Activated effector memory CD4-positive, alpha-beta T cell treated with anti-CD3 and anti-CD28 coated beads, Interleukin-2, amount 50 U/mL, for 16 hours (primary cell): ENCODE measurements at regions not wholly inside any gene's neighbourhood (a gene's known extent, or its start where the extent isn't known, plus 50 kb on each side); places are given as distances from the start of the nearest gene placed in this dataset.

ENCODE experiments used
- DNase-seq: peaks from one replicate; pipeline ENCODE4 v3.0.0-alpha.2; 2020

- no peak for DNase-seq
Observed at GRCh38 chr14:48546996-48547395, 871.6 kb upstream of the MDGA2 start.

GRCh38 chr14:48537600-48537999, 862.2 kb upstream of the MDGA2 start:
- DNase-seq = no peak

GRCh38 chr14:48536318-48536717, 860.9 kb upstream of the MDGA2 start:
- no peak for DNase-seq

GRCh38 chr14:48527832-48528231, 852.4 kb upstream of the MDGA2 start:
- DNase-seq = no peak

GRCh38 chr14:48526307-48526706, 850.9 kb upstream of the MDGA2 start:
- DNase-seq = no peak

GRCh38 chr14:48504921-48505320, 829.5 kb upstream of the MDGA2 start:
- DNase-seq = no peak

GRCh38 chr14:48490756-48491155, 815.4 kb upstream of the MDGA2 start:
- no peak for DNase-seq

GRCh38 chr14:48473944-48474343, 798.5 kb upstream of the MDGA2 start:
- no peak for DNase-seq

- DNase-seq = no peak
Observed at GRCh38 chr14:48456051-48456450, 780.6 kb upstream of the MDGA2 start.

GRCh38 chr14:48454887-48455286, 779.5 kb upstream of the MDGA2 start:
- DNase-seq = no peak

GRCh38 chr14:48452437-48452995, 777.1 kb upstream of the MDGA2 start:
- DNase-seq = no peak

GRCh38 chr14:48435221-48435620, 759.8 kb upstream of the MDGA2 start:
- DNase-seq = no peak

- DNase-seq = no peak
Observed at GRCh38 chr14:48430805-48431204, 755.4 kb upstream of the MDGA2 start.

- no peak for DNase-seq
Observed at GRCh38 chr14:48429512-48429911, 754.1 kb upstream of the MDGA2 start.

GRCh38 chr14:48417715-48418500, 742.5 kb upstream of the MDGA2 start:
- DNase-seq = no peak

GRCh38 chr14:48401321-48401720, 725.9 kb upstream of the MDGA2 start:
- DNase-seq = no peak

GRCh38 chr14:48398675-48399282, 723.4 kb upstream of the MDGA2 start:
- no peak for DNase-seq

GRCh38 chr14:48391661-48392060, 716.3 kb upstream of the MDGA2 start:
- DNase-seq = no peak

GRCh38 chr14:48390346-48390745, 714.9 kb upstream of the MDGA2 start:
- DNase-seq = no peak

GRCh38 chr14:48384821-48385220, 709.4 kb upstream of the MDGA2 start:
- DNase-seq = no peak

GRCh38 chr14:48382961-48383360, 707.6 kb upstream of the MDGA2 start:
- no peak for DNase-seq

GRCh38 chr14:48378541-48378940, 703.1 kb upstream of the MDGA2 start:
- DNase-seq = no peak

GRCh38 chr14:48373981-48374380, 698.6 kb upstream of the MDGA2 start:
- DNase-seq = no peak

- no peak for DNase-seq
Observed at GRCh38 chr14:48350971-48351370, 675.6 kb upstream of the MDGA2 start.
